Stimulated activated CD4-positive, alpha-beta T cell treated with anti-CD3 and anti-CD28 coated beads, TNF-alpha, amount 100 ng/mL, for 4 hours (primary cell): ENCODE measurements at regions not wholly inside any gene's neighbourhood (a gene's known extent, or its start where the extent isn't known, plus 50 kb on each side); places are given as distances from the start of the nearest gene placed in this dataset.

Source experiments
- DNase-seq, 3 experiments: peaks; one replicate each; pipeline ENCODE4 v3.0.0-alpha.2; 2020; ENCODE audit warnings: low read depth in 3 of 3

GRCh38 chr10:118501171-118501570 is 94.3 kb downstream of the PRLHR start:
- DNase-seq, result no peak

- DNase-seq, result no peak
Measured at GRCh38 chr10:118500477-118501104, 94.9 kb downstream of the PRLHR start.

- DNase-seq, result no peak
Measured at GRCh38 chr10:118499186-118499585, 96.3 kb downstream of the PRLHR start.

GRCh38 chr10:118498623-118499022 is 96.8 kb downstream of the PRLHR start:
- DNase-seq, result no peak

- no peak for DNase-seq
Measured at GRCh38 chr10:118497227-118497626, 98.2 kb downstream of the PRLHR start.

GRCh38 chr10:118496525-118496924 is 98.9 kb downstream of the PRLHR start:
- DNase-seq, result no peak

GRCh38 chr10:118495499-118495898 is 99.9 kb downstream of the PRLHR start:
- DNase-seq, result no peak

- no peak for DNase-seq
Measured at GRCh38 chr10:118491055-118491454, 104.4 kb downstream of the PRLHR start.

GRCh38 chr10:118488710-118489497 is 106.5 kb downstream of the PRLHR start:
- no peak for DNase-seq

GRCh38 chr10:118485641-118486040 is 109.8 kb downstream of the PRLHR start:
- DNase-seq, result no peak

GRCh38 chr10:118484152-118484871 is 111.1 kb downstream of the PRLHR start:
- no peak for DNase-seq

- no peak for DNase-seq
Measured at GRCh38 chr10:118483496-118483895, 112.0 kb downstream of the PRLHR start.

GRCh38 chr10:118482393-118483331 is 112.8 kb downstream of the PRLHR start:
- DNase-seq, result no peak

GRCh38 chr10:118481871-118482270 is 113.6 kb downstream of the PRLHR start:
- DNase-seq, result no peak

GRCh38 chr10:118475214-118475613 is 120.2 kb downstream of the PRLHR start:
- DNase-seq, result no peak

- DNase-seq, result no peak
Measured at GRCh38 chr10:118474111-118474510, 121.3 kb downstream of the PRLHR start.

GRCh38 chr10:118473305-118473960 is 122.0 kb downstream of the PRLHR start:
- no peak for DNase-seq

- DNase-seq, result no peak
Measured at GRCh38 chr10:118472415-118473304, 122.8 kb downstream of the PRLHR start.

- no peak for DNase-seq
Measured at GRCh38 chr10:118471863-118472262, 123.6 kb downstream of the PRLHR start.

GRCh38 chr10:118470470-118470869 is 125.0 kb downstream of the PRLHR start:
- no peak for DNase-seq
